Activated T-cell treated with anti-CD3 and anti-CD28 coated beads for 48 hours (primary cell): ENCODE measurements at regions not wholly inside any gene's neighbourhood (a gene's known extent, or its start where the extent isn't known, plus 50 kb on each side); places are given as distances from the start of the nearest gene placed in this dataset.

Source experiments
- DNase-seq: peaks from one replicate; pipeline ENCODE4 v3.0.0-alpha.2; 2020; ENCODE audit warnings: low read depth

DNA sequence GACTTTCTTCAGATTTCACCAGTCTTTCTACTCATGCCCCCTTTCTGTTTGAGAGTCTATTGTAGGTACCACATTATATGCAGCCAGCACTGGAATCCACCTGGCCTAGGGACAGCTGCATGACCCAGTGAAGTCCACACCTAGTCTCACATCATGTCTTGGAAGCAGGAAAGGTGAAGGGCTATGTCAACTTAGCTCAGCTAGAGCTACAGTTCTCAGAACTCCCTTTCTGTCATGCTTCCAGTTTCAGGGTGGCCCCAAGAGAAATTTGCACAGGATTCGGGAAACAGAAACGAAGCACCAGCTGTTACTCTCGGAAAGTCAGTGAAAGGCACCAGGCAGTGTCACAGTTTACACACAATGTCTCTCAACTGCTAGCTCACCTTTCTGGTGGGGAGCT lies 51.6 kb upstream of the NLRP1 start:
- DNase-seq = no peak

DNA sequence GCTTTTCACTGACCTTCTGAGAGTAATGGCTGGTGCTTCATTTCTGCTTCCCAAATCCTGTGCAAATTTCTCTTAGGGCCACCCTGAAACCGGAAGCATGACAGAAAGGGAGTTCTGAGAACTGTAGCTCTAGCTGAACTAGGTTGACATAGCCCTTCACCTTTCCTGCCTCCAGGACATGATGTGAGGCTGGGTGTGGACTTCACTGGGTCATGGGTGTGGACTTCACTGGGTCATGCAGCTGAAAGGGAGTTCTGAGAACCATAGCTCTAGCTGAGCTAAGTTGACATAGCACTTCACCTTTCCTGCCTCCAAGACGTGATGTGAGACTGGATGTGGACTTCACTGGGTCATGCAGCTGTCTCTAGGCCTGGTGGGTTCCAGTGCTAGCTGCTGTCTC lies 54.3 kb upstream of the NLRP1 start:
- DNase-seq = no peak

DNA sequence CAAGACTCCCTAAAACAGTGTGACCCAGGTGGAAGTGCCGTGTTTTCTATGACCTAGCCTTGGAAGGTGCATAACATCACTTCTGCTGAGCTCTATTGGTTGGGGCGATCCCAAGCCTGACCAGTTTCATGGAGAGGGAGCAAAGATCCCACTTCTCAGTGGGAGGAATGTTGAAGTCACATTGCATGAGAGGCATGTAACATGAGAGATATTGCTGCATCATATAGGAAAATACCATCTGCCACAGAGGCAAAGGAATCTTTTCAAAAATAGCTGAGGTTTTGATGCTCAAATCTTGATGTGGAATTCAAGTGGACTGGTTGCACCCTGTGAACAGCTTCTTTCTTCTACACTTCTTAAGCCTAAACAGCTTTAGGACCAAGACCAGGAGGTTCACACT lies 56.4 kb upstream of the NLRP1 start:
- DNase-seq = no peak

DNA sequence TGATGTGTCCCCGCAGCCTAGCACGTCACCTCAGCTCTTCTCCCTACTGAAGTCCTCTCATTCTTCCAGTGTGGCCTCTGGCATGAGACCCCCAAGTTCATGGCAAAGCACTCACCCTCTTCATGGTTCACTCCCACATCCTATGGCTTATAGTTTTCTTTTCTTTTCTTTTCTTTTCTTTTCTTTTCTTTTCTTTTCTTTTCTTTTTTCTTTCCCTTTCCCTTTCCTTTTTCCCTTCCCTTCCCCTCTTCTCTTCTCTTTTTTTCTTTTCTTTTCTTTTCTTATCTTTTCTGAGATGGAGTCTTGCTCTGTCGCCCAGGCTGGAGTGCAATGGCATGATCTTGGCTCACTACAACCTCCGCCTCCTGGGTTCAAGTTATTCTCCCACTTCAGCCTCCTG lies 58.4 kb upstream of the NLRP1 start:
- DNase-seq = no peak

DNA sequence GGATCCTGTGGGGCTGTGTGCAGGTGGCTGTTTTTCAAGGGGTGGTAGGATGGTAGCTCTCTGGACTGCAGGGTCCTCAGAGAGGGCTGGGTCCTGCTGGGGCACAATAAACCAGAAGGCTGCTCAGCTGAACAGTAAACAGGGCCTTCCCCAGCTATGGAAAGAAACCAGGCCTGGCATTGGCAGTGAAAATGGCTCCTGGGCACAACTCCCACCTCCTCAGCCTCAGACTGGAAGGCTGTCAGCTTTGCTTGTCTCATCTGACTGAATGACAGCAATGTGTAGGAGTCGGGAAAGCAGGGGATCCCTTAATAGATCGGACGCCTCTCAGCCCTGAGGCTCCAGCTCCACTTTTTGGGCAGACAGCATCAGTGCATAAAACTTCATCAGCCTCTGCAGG lies 59.8 kb upstream of the NLRP1 start:
- DNase-seq = no peak

DNA sequence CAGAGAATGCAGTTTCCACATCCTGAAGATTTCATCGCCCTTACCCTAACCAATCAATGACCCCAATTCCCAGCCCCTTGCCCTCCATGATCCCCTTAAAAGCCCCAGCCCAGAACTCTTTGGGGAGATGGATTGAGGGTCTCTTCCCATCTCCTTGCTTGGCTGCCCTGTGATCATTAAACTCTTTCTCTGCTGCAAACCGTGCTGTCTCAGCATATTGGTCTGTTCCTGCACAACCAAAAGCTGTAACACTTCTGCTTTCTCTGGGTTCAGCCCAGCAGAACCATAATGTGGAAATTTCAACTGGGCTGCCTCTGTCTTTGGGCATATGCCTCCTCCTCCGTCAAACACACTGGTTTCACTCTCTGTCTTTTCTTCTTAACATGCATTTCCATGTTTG lies 67.0 kb upstream of the NLRP1 start:
- no peak for DNase-seq

DNA sequence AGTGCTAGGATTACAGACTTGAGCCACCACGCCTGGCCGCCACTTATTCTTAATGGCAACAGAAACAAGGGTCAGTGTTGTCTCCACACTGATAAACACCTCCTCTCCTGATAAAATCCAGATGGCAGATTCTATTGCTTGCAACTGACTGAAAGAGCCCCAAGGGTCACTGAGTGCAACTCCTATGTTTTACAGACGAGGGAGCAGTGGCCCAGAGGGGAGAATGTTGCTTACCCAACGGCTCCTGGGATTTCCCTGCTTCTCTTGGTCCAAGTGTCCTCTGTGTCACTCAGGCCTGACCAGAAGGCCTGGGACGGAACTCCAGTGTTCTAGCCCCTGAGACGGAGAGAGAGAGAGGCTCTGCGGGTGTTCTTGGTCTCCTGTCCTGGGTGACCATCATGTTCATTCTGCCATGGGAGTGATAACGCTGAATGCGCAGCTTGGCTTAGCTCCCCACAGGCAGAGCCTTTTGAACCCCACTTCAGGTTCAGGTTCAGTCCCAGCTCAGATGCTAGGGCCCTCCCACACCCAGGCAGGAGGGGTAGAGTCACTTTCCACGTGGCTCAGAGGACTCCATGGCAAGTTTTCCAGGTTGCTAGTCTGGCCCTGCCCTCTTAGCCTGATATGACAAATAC lies 77.3 kb upstream of the NLRP1 start:
- DNase-seq = no peak

DNA sequence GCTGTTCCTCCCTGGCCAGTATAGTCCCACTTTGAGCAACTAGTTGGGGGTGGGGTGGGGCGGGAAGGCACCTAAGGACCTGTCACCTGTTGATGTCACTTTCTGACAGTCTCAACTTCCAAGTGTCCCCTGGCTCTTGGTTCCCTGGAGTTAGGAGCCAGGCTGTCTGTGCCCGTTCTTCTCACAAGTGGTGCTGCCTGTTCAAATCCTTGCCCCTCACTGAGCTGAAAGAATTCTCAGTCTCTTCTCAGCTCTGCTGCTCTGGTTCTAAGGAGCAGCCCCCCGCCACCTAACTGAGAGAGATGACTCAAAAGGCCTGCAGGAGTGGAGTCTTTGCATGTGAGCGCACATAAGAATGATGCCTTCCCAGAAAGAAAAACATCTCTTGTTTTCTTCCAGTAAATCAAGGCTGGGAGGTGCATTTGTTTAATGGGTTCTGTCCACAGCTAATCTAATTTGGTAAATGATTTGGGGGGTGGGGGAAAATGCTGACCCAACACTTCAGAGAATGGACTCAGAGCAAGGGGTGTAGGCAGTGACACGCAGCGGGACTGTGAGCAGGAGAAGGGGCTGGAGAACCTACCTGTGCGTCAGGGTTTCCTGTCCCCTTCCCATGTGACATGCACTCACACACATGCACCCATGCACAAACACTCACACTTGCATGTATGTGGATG lies 78.2 kb upstream of the NLRP1 start:
- no peak for DNase-seq

DNA sequence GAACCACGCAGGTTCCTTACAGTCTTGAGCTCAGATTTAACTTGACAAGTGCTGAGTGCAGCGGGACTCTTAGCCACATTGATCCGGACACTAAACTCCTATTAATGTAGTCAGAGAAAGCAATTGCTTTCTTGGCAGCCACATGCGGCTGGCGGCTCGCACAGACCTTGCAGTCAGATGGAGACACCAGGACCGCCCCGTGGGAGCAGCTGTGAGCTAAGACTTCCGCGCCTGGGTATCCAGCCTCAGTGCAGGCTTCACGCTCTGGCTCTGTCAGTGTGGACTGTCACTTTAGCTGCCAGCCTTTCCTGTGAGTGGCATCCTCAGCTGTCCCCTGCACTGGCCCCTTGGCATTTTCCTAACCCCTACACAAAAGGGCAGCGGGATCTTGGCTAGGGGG lies 80.9 kb upstream of the NLRP1 start:
- DNase-seq = no peak

DNA sequence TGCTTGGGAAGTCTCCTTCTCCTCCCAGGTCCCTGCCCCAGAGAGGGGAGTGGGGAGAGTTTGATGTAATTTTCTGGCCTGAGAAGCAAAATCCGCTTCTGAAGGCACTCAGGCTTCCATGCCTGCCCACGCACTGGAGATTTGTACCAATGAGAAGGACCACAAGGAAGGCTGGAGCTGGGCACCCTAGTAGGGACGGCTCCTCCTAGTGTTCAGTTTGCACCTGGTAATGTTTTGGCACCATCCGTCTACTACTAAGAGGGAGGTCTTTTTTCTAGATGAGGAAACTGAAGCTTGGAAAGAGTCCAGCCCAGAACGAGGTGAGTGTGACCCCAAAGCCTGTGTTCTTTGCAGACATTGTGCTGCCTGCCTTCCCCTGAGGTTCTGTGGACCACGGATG lies 83.6 kb upstream of the NLRP1 start:
- no peak for DNase-seq

DNA sequence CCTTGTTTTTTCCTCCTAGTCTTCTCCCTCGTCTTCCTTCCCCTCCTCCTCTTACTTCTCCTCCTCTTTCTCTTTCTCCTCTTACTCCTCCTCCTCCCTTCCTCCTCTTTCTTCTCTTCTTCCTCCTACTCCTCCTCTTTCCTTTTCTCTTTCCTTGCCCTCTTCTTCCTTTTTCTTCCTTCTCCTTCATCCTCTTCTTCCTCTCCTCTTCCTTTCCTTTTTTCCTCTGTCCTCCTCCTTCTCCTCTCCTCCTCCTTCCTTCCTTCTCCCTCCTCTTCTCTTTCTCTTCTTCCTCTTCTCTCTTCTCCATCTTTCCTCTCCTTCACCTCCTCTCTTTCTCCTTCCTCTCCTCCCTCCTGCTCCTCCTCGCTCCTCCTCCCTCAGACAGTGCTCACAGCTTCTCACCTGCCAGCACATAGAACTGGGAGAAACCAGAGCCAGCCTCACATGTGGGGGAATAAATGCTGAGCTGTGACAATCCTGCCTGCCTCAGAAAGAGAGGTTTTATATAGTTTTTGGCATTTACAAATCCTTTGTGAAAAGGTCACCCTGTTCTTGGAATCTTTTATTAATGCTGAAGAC lies 84.3 kb upstream of the NLRP1 start:
- DNase-seq = no peak

DNA sequence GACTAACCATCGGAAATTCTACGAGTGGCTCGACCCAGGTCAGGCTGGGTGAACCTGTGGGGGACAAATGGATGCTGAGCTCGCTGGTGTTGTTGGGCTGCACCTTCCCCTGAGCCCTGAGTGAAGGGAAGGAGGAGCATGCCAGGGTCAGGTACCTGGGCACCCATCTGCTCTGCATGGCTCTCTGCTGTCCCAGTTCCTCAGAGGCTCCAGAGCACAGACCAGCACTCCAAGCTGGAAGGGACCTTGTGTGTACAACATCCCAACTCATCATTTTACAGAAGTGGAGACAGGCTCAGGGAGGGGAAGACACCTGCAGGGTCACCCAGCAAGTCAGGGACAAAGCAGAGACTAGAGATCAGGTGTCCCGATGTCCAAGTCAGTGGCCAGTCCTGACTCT lies 84.9 kb upstream of the NLRP1 start:
- DNase-seq = no peak

DNA sequence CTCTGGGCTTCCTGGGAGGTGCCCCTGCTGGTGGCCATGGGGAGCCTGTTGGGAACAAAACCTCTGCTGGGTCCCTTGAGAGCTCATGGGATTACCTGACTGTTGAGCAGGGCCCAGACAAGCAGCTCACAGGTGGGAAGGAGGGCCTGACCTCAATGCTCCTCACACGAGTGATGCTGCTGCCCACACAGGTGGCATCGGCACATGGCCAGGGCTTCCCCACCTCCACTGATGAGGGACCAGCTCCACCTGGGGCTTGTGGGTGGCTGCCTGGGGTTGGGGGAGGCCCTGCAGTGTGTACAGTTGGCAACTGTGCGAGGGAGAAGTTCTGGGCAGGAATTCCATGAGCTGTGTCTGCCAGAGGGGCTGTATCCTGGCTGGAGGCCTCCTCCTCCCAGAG lies 87.8 kb upstream of the NLRP1 start:
- no peak for DNase-seq

DNA sequence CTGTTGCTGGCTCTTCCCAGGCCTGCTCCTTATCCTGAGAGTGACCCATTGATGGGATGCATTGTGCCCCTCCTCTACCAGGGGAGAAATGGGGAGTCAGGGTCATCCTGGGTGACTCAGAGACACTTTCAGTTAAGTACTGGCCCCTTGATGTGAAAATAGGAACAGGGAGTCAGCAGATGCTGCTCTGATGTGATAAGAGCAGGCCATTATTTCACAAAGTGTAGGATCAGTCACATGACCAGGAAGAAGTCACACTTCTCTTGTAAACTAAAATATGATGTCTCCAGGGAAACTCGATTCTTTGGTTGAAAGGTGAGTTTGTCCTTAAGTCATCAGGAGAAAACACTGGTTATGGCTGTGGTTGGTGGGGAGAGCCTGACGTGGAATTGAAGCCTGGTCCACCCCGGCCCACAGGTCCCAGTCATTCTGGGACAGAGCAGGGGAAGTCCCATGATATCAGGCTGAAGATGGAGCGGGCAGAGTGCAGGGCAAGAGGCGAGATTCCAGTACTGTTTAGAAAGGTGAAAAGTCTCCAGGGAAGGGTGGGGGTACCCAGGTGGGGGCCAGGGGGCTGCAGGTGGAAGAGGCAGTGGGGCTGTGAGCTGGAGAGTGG lies 88.6 kb upstream of the NLRP1 start:
- no peak for DNase-seq

DNA sequence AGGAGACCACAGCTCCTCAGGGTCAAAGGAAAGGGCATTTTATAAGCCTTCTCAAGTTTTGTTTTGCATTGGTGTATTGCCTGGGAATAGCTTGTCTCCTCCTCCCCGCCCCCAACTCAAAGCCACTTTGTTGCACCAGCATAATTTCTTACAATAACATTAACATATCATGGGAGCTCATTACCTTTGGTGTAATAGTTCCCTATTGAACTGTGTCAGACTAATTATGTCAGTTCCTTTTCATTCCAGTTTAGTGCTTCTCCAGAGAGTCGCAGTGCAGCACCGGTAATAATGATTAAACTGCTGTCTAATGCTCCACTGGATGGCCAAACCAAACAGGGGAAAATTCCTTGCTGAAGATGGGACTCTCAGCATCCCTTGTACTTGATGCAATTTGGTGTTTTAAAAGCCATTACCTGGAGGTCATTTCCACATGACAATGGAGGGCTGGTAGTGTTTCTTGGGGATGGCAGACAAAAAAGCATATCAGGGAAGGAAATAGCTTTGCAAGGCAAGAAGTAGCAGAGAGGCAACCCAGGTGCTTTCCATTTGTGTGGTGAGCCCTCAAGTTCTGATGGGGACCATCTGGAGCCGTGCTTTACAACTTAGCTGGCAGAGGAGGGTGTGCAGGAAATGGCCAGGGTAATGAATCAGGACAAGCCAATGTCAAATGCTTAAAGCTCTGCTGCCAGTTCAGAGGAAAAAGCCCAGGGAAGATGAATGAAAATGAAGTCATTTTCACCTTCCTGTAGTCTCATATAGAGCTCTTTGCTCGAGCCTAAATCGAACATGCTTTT lies 91.5 kb upstream of the NLRP1 start:
- no peak for DNase-seq

DNA sequence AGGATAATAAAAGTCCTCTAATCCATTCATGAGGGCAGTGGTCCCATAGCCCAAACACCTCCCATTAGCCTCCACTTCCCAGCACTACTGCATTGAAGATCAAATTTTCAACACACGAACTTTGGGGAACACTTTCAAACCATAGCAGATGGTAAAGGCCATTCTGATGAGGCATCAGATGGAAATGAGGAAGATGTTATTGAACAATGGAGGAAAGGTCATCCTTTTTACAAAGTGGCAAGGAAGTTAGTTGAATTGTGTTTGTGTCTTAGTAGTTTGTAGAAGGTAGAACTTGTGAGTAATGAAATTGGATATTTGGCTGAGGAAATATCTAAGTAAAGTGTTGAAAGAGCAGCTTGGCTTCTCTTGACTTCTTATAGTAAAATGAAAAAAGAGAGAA lies 93.3 kb upstream of the NLRP1 start:
- DNase-seq = no peak

DNA sequence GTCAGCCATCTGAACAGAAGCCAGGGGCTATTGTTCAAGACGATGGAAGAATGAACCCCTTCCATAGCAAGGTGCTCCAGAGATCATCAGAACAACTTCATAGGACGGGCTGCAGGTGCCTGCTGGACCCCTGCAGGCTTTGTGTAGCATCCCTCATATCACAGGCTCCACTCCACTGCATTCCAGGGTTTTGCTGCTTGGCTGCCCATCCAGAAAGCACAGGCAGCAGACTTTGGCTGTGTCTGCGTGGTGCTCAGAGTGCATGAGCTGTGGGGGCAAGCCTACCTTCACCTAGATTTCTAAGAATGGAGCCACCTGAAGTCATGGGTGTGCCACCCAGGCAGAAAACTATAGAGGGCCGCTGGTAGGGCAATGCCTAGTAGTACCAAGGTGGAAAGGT lies 93.9 kb upstream of the NLRP1 start:
- no peak for DNase-seq

DNA sequence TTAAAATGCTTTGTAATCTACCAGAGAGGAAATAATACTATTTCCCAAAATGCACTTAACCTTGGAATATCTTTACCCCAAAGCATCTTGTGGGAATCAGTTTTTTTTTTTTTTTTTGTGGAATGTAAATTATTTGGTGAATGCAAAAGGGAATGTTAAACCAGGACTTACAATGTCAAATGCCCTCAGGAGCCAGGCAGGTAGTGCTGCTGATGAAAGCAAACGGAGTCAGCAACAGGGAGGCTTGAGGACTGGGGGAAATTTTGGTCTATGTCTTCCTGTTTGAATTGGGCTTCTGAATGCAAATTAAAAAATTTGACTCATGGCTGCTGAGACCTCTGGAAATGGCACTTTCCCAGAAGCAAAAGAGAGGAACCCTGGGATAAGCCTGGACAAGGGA lies 96.5 kb upstream of the NLRP1 start:
- no peak for DNase-seq

DNA sequence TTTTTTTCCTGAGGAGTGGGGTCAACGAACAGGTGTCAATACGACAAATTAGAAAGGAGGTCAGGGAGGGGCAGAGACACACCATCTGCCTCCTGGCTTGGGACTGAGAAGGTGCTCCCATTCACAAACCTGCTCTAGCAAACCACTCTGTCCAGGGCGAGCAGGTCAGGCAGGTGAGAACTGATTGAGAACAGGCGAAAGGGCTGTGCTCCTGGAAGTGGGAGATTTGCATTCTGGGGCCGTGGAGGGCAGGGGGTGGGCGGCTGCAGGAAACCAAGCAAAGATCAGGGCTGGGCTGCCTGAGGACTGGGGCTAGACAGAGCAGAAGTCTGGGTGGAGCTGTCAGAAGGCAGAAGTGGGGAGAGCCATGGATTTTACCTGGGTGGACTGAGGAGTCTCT lies 98.9 kb upstream of the NLRP1 start:
- no peak for DNase-seq

DNA sequence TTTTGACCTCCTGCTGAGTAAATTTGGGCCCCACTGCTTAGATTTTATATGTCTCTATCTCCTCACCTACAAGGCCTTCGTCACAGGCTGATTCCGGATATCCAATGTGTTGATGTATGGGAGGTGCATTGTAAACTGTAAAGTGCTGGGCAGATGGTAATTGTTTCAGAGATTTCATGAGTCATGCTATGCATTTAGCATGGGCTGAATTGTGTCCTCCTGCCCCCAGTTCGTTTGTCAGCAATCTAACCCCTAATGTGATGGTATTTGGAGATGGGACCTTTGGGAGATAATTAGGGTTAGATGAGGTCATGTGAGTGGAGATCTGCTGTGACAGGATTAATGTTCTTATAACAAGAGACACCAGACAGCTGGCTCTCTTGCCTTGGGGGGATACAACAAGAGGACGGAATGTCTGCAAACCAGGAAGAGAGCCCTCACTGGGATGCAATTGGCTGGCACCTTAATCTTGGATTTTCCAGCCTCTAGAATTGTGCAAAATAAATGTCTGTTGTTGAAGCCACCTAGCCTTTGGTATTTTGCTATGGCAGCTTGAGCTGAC lies 101.8 kb upstream of the NLRP1 start:
- no peak for DNase-seq

DNA sequence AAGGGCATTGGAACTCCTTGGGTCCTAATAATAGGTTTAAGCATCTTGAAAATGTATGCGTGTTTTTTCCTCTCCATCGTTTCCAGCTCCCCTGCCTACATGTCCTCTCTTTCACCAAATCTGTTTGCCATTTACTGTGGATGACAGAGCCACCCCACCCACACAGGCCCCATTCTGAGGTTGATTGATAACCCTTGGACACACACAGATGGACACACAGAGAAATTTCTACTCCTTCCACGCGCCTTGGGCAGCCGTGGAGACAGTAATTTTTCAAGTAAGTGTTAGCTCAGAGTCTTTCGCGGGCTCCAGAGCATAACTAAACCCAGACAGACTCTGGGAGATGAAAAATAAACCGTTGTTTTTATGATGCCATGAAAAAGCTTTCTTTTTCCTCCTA lies 103.3 kb upstream of the NLRP1 start:
- DNase-seq = no peak

DNA sequence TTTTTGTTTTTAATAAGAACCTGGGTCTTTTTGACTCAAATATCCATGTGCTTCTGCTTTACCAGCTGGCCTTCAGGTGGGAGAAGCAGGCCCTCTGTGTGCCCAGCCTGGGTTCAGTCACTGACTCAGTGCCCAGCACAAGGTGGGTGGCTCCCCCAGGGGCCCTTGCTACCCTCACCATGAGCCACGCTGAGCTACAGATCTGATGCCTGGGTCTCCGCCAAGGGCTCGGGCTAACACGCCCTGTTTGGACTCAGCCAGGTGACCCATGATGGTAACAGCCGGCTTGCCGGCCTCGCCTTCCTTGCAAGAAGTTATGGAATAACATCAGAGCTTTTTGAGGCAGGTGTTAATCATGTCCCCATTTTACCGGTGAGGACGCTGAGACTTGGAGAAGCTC lies 109.5 kb upstream of the NLRP1 start:
- no peak for DNase-seq
